ENCODE measurements at regions not wholly inside any gene's neighbourhood (a gene's known extent, or its start where the extent isn't known, plus 50 kb on each side); places are given as distances from the start of the nearest gene placed in this dataset.

- TF ChIP-seq, protein P1, sequence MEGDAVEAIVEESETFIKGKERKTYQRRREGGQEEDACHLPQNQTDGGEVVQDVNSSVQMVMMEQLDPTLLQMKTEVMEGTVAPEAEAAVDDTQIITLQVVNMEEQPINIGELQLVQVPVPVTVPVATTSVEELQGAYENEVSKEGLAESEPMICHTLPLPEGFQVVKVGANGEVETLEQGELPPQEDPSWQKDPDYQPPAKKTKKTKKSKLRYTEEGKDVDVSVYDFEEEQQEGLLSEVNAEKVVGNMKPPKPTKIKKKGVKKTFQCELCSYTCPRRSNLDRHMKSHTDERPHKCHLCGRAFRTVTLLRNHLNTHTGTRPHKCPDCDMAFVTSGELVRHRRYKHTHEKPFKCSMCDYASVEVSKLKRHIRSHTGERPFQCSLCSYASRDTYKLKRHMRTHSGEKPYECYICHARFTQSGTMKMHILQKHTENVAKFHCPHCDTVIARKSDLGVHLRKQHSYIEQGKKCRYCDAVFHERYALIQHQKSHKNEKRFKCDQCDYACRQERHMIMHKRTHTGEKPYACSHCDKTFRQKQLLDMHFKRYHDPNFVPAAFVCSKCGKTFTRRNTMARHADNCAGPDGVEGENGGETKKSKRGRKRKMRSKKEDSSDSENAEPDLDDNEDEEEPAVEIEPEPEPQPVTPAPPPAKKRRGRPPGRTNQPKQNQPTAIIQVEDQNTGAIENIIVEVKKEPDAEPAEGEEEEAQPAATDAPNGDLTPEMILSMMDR (IDR thresholded peaks at IDR 0.05): peak in 1 of 12 donors; percentile 9
- TF ChIP-seq POLR2A (IDR thresholded peaks at IDR 0.05): no peak
Observed at GRCh38 chr12:95385246-95386035, 88.5 kb upstream of the METAP2 start.
